HUES48 (cell line): ENCODE measurements at regions not wholly inside any gene's neighbourhood (a gene's known extent, or its start where the extent isn't known, plus 50 kb on each side); places are given as distances from the start of the nearest gene placed in this dataset.
"Not testable (repeated sequence)": the region's sequence is repeated elsewhere in the genome, so short reads cannot be mapped to it uniquely, and the experiment has no call there.

Source experiments
- H3K27ac ChIP-seq: one replicate; pipeline ENCODE4 v1.7.0; 2013; ENCODE audit warnings: low read depth, low read length, inconsistent platforms
- H3K27me3 ChIP-seq: 2 replicates; pipeline ENCODE4 v1.6.1; 2013; ENCODE audit warnings: mild to moderate bottlenecking, low read length; ENCODE audit not compliant: control insufficient read depth, insufficient read depth
- H3K36me3 ChIP-seq: 2 replicates; pipeline ENCODE4 v1.6.1; 2013; ENCODE audit warnings: low read length; ENCODE audit not compliant: control insufficient read depth, insufficient read depth
- H3K4me1 ChIP-seq: 2 replicates; pipeline ENCODE4 v1.6.1; 2013; ENCODE audit warnings: mild to moderate bottlenecking, low read length; ENCODE audit not compliant: control insufficient read depth, insufficient read depth
- H3K4me3 ChIP-seq: 2 replicates; pipeline ENCODE4 v1.5.1; 2013; ENCODE audit warnings: mild to moderate bottlenecking, low read depth, low read length
- H3K9ac ChIP-seq: 2 replicates; pipeline ENCODE4 v1.6.1; 2013; ENCODE audit warnings: mild to moderate bottlenecking, low read depth, low read length, moderate library complexity
- H3K9me3 ChIP-seq: 2 replicates; pipeline ENCODE4 v1.6.1; 2013; ENCODE audit warnings: low read length; ENCODE audit not compliant: control insufficient read depth, insufficient read depth

GRCh38 chr12:126966498-126966897 is 1300.5 kb upstream of the TMEM132C start:
- Histone ChIP-seq H3K9me3 (no peaks in the 10 kb centered on the region), H3K27ac (no peak overlapping the region), H3K4me1 (no peaks in the 10 kb centered on the region), H3K27me3 (no peaks in the 10 kb centered on the region), H3K36me3 (no peaks in the 10 kb centered on the region), H3K4me3 (no peak overlapping the region), H3K9ac (no peak overlapping the region)

GRCh38 chr12:126967152-126967551 is 1299.8 kb upstream of the TMEM132C start:
- H3K36me3 ChIP-seq, result no peaks in the 10 kb centered on the region
- no peak overlapping the region for H3K4me3 ChIP-seq
- H3K9ac ChIP-seq, result no peak overlapping the region
- no peaks in the 10 kb centered on the region for H3K9me3 ChIP-seq
- no peaks in the 10 kb centered on the region for H3K4me1 ChIP-seq
- no peaks in the 10 kb centered on the region for H3K27me3 ChIP-seq
- H3K27ac ChIP-seq, result no peak overlapping the region

GRCh38 chr12:126974779-126975178 is 1292.2 kb upstream of the TMEM132C start:
- Histone ChIP-seq H3K36me3 (no peaks in the 10 kb centered on the region), H3K4me1 (no peaks in the 10 kb centered on the region), H3K27me3 (no peaks in the 10 kb centered on the region), H3K9ac (no peak overlapping the region), H3K9me3 (no peaks in the 10 kb centered on the region), H3K27ac (no peak overlapping the region), H3K4me3 (no peak overlapping the region)

GRCh38 chr12:126976579-126976978 is 1290.4 kb upstream of the TMEM132C start:
- Histone ChIP-seq H3K27ac (no peak overlapping the region), H3K27me3 (no peaks in the 10 kb centered on the region), H3K4me1 (no peaks in the 10 kb centered on the region), H3K9me3 (no peaks in the 10 kb centered on the region), H3K4me3 (no peak overlapping the region), H3K9ac (no peak overlapping the region), H3K36me3 (no peaks in the 10 kb centered on the region)

- not testable (repeated sequence) for H3K4me3 ChIP-seq, H3K9ac ChIP-seq, H3K4me1 ChIP-seq, H3K27me3 ChIP-seq, H3K27ac ChIP-seq, H3K36me3 ChIP-seq
- peaks cover 15% of the 10 kb centered on the region; the same call in 1 of the 2 replicates for H3K9me3 ChIP-seq
These were observed 1287.4 kb upstream of the TMEM132C start for GRCh38 chr12:126979564-126979963.

GRCh38 chr12:126982707-126983106 is 1284.3 kb upstream of the TMEM132C start:
- peaks cover 17% of the 10 kb centered on the region for H3K9me3 ChIP-seq
- H3K4me1 ChIP-seq, result no peaks in the 10 kb centered on the region
- no peak overlapping the region for H3K4me3 ChIP-seq
- no peak overlapping the region for H3K27ac ChIP-seq
- H3K27me3 ChIP-seq, result no peaks in the 10 kb centered on the region
- H3K36me3 ChIP-seq, result no peaks in the 10 kb centered on the region
- no peak overlapping the region for H3K9ac ChIP-seq

- not testable (repeated sequence) for H3K36me3 ChIP-seq
These were observed 1283.2 kb upstream of the TMEM132C start for GRCh38 chr12:126983735-126984134.

GRCh38 chr12:126985663-126986062 is 1281.3 kb upstream of the TMEM132C start:
- not testable (repeated sequence) for H3K36me3 ChIP-seq, H3K4me1 ChIP-seq, H3K27ac ChIP-seq, H3K27me3 ChIP-seq, H3K9ac ChIP-seq, H3K4me3 ChIP-seq
- peaks cover 17% of the 10 kb centered on the region for H3K9me3 ChIP-seq

More at GRCh38 chr12:126983735-126984134, 1283.2 kb upstream of the TMEM132C start:
- H3K4me3 ChIP-seq, H3K27me3 ChIP-seq, H3K9ac ChIP-seq, H3K4me1 ChIP-seq, H3K27ac ChIP-seq: not testable (repeated sequence)
- H3K9me3 ChIP-seq, result peaks cover 17% of the 10 kb centered on the region

GRCh38 chr12:126989532-126989931 is 1277.4 kb upstream of the TMEM132C start:
- peaks cover 3% of the 10 kb centered on the region for H3K9me3 ChIP-seq
- H3K9ac ChIP-seq, result no peak overlapping the region
- H3K4me3 ChIP-seq, result no peak overlapping the region
- H3K36me3 ChIP-seq, result no peaks in the 10 kb centered on the region
- no peaks in the 10 kb centered on the region for H3K4me1 ChIP-seq
- H3K27me3 ChIP-seq, result no peaks in the 10 kb centered on the region
- no peak overlapping the region for H3K27ac ChIP-seq

- no peak overlapping the region for H3K9ac ChIP-seq
- no peaks in the 10 kb centered on the region for H3K27me3 ChIP-seq
- H3K4me3 ChIP-seq, result no peak overlapping the region
- no peak overlapping the region for H3K27ac ChIP-seq
- no peaks in the 10 kb centered on the region for H3K36me3 ChIP-seq
- H3K9me3 ChIP-seq, result no peaks in the 10 kb centered on the region
- H3K4me1 ChIP-seq, result no peaks in the 10 kb centered on the region
These were observed 1273.1 kb upstream of the TMEM132C start for GRCh38 chr12:126993898-126994297.

GRCh38 chr12:126994599-126994998 is 1272.4 kb upstream of the TMEM132C start:
- Histone ChIP-seq H3K9me3 (no peaks in the 10 kb centered on the region), H3K36me3 (no peaks in the 10 kb centered on the region), H3K9ac (no peak overlapping the region), H3K27me3 (no peaks in the 10 kb centered on the region), H3K4me3 (no peak overlapping the region), H3K4me1 (no peaks in the 10 kb centered on the region), H3K27ac (no peak overlapping the region)

- no peak overlapping the region for H3K4me3 ChIP-seq
- H3K9me3 ChIP-seq, result no peaks in the 10 kb centered on the region
- no peaks in the 10 kb centered on the region for H3K36me3 ChIP-seq
- H3K27me3 ChIP-seq, result no peaks in the 10 kb centered on the region
- H3K27ac ChIP-seq, result no peak overlapping the region
- no peak overlapping the region for H3K9ac ChIP-seq
- H3K4me1 ChIP-seq, result no peaks in the 10 kb centered on the region
These were observed 1268.9 kb upstream of the TMEM132C start for GRCh38 chr12:126998031-126998430.
